ENCODE measurements at regions not wholly inside any gene's neighbourhood (a gene's known extent, or its start where the extent isn't known, plus 50 kb on each side); places are given as distances from the start of the nearest gene placed in this dataset.

DNA sequence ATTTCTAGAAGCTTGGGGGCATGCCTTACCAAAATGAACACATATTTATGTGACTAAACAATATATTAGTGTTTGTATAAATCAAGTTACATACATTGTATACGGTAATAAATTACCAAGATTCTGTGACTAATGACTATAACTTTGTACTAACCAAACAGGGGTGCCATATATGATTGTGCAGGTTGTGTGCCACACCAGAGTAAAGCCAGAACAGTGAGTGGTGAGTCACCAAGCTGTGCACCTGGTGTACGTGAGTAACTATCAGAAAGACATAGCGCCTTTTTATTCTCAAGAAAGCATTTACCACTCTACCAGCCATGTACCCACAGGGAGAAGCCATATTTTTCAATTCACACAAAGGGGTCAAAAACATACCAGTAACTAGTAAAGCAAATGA lies 453.2 kb upstream of the PIK3C3 start:
- Histone ChIP-seq H3K4me3 (ENCODE audit: low read length) (no peak overlapping the region), H3K9me3 (ENCODE audit: control insufficient read depth, insufficient read depth, low read length) (no peaks in the 10 kb centered on the region), H3K4me1 (ENCODE audit: control insufficient read depth, insufficient read depth, low read length) (no peaks in the 10 kb centered on the region), H3K36me3 (ENCODE audit: control insufficient read depth, insufficient read depth, low read length) (no peaks in the 10 kb centered on the region), H3K27ac (ENCODE audit: low read length) (no peak overlapping the region), H3K27me3 (ENCODE audit: control insufficient read depth, insufficient read depth, low read length) (no peaks in the 10 kb centered on the region)
- ATAC-seq: no peak
- H3K9me3 Mint-ChIP-seq: peaks cover 11 to 14% of the 10 kb centered on the region in 2 donors
- WGBS (ENCODE audit: insufficient coverage): 70% methylated on average over 3 of the region's 3 CpGs
- intact Hi-C loops (cut with micrococcal nuclease): no loop called here
- no peak for DNase-seq
- TF ChIP-seq, protein P1, sequence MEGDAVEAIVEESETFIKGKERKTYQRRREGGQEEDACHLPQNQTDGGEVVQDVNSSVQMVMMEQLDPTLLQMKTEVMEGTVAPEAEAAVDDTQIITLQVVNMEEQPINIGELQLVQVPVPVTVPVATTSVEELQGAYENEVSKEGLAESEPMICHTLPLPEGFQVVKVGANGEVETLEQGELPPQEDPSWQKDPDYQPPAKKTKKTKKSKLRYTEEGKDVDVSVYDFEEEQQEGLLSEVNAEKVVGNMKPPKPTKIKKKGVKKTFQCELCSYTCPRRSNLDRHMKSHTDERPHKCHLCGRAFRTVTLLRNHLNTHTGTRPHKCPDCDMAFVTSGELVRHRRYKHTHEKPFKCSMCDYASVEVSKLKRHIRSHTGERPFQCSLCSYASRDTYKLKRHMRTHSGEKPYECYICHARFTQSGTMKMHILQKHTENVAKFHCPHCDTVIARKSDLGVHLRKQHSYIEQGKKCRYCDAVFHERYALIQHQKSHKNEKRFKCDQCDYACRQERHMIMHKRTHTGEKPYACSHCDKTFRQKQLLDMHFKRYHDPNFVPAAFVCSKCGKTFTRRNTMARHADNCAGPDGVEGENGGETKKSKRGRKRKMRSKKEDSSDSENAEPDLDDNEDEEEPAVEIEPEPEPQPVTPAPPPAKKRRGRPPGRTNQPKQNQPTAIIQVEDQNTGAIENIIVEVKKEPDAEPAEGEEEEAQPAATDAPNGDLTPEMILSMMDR (IDR thresholded peaks at IDR 0.05): no peak
- H3K27me3 Mint-ChIP-seq (ENCODE audit: low read depth in 2 of 2): no peaks in the 10 kb centered on the region
- no peaks in the 10 kb centered on the region for H3K36me3 Mint-ChIP-seq
- H3K4me1 Mint-ChIP-seq: no peaks in the 10 kb centered on the region
- H3K4me3 Mint-ChIP-seq: no peak overlapping the region
- H3K27ac Mint-ChIP-seq: no peak overlapping the region

- TF ChIP-seq, protein P1 (IDR thresholded peaks at IDR 0.05): no peak
- no peak for ATAC-seq
- H3K9me3 Mint-ChIP-seq: peaks cover 7 to 9% of the 10 kb centered on the region in 2 donors
- Histone ChIP-seq H3K4me3 (ENCODE audit: low read length) (no peak overlapping the region), H3K4me1 (ENCODE audit: control insufficient read depth, insufficient read depth, low read length) (no peaks in the 10 kb centered on the region), H3K27ac (ENCODE audit: low read length) (no peak overlapping the region), H3K36me3 (ENCODE audit: control insufficient read depth, insufficient read depth, low read length) (no peaks in the 10 kb centered on the region), H3K27me3 (ENCODE audit: control insufficient read depth, insufficient read depth, low read length) (no peaks in the 10 kb centered on the region), H3K9me3 (ENCODE audit: control insufficient read depth, insufficient read depth, low read length) (no peaks in the 10 kb centered on the region)
- no peak overlapping the region for H3K27ac Mint-ChIP-seq
- H3K36me3 Mint-ChIP-seq: no peaks in the 10 kb centered on the region
- intact Hi-C loops (cut with micrococcal nuclease): no loop called here
- H3K27me3 Mint-ChIP-seq (ENCODE audit: low read depth in 2 of 2): no peaks in the 10 kb centered on the region
- H3K4me3 Mint-ChIP-seq: no peak overlapping the region
- no peaks in the 10 kb centered on the region for H3K4me1 Mint-ChIP-seq
- no peak for DNase-seq
- 78% methylated on average over 1 of the region's 1 CpG for WGBS (ENCODE audit: insufficient coverage)
These were observed 455.7 kb upstream of the PIK3C3 start for GRCh38 chr18:41499345-41499744.

GRCh38 chr18:41490861-41491260 lies 464.2 kb upstream of the PIK3C3 start:
- no peak overlapping the region for H3K27ac ChIP-seq (ENCODE audit: low read length)
- Mint-ChIP-seq H3K27ac (no peak overlapping the region), H3K27me3 (ENCODE audit: low read depth in 2 of 2) (no peaks in the 10 kb centered on the region), H3K4me3 (no peak overlapping the region), H3K36me3 (no peaks in the 10 kb centered on the region), H3K4me1 (no peaks in the 10 kb centered on the region), H3K9me3 (peaks cover 17 to 19% of the 10 kb centered on the region in 2 donors)
- H3K9me3 ChIP-seq (ENCODE audit: control insufficient read depth, insufficient read depth, low read length): peaks cover 4% of the 10 kb centered on the region
- no peaks in the 10 kb centered on the region for H3K36me3 ChIP-seq (ENCODE audit: control insufficient read depth, insufficient read depth, low read length)
- no peak for DNase-seq
- ATAC-seq: no peak
- intact Hi-C loops (cut with micrococcal nuclease): no loop called here
- TF ChIP-seq, protein P1 (IDR thresholded peaks at IDR 0.05): no peak
- H3K4me1 ChIP-seq (ENCODE audit: control insufficient read depth, insufficient read depth, low read length): no peaks in the 10 kb centered on the region
- no peak overlapping the region for H3K4me3 ChIP-seq (ENCODE audit: low read length)
- WGBS (ENCODE audit: insufficient coverage): 91% methylated on average over 1 of the region's 1 CpG
- no peaks in the 10 kb centered on the region for H3K27me3 ChIP-seq (ENCODE audit: control insufficient read depth, insufficient read depth, low read length)

DNA sequence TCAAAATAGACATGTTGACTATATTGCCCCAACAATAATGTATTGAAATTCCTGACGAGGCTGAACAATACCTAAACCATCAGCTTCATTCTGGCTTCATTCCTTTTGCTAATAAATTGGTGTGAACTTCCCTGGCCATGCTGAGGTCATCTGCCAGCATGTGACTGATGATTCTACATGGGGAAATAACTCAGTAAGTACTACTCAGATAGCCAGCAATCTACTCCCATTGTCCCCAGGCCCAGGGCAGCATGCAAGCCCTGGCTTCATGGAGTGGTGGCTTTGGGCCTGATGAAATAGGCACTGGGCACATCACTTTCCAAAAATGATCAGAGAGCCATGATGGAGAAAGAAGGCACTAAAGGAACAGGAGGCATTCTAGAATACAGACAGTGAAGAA lies 468.5 kb upstream of the PIK3C3 start:
- no peaks in the 10 kb centered on the region for H3K36me3 Mint-ChIP-seq

More for the DNA sequence above, 468.5 kb upstream of the PIK3C3 start:
- Mint-ChIP-seq H3K27ac (no peak overlapping the region), H3K27me3 (ENCODE audit: low read depth in 2 of 2) (no peaks in the 10 kb centered on the region), H3K4me1 (no peaks in the 10 kb centered on the region), H3K4me3 (no peak overlapping the region), H3K9me3 (peaks cover 15 to 26% of the 10 kb centered on the region in 2 donors)
- ATAC-seq (no peak), DNase-seq (no peak)
- Histone ChIP-seq H3K36me3 (ENCODE audit: control insufficient read depth, insufficient read depth, low read length) (no peaks in the 10 kb centered on the region), H3K27me3 (ENCODE audit: control insufficient read depth, insufficient read depth, low read length) (no peaks in the 10 kb centered on the region), H3K4me3 (ENCODE audit: low read length) (no peak overlapping the region), H3K9me3 (ENCODE audit: control insufficient read depth, insufficient read depth, low read length) (peaks cover 9% of the 10 kb centered on the region), H3K4me1 (ENCODE audit: control insufficient read depth, insufficient read depth, low read length) (no peaks in the 10 kb centered on the region), H3K27ac (ENCODE audit: low read length) (no peak overlapping the region)
- WGBS (ENCODE audit: insufficient coverage): 57% methylated on average over 1 of the region's 1 CpG
- intact Hi-C loops (cut with micrococcal nuclease): no loop called here
- TF ChIP-seq, protein P1 (IDR thresholded peaks at IDR 0.05): no peak
